ENCODE measurements at regions not wholly inside any gene's neighbourhood (a gene's known extent, or its start where the extent isn't known, plus 50 kb on each side); places are given as distances from the start of the nearest gene placed in this dataset.

GRCh38 chr13:80497439-80497838, 156.5 kb upstream of the SPRY2 start:
- TF ChIP-seq POLR2A (IDR thresholded peaks at IDR 0.05) (no peak), CTCF (IDR thresholded peaks at IDR 0.05) (no peak), EP300 (IDR thresholded peaks at IDR 0.05) (no peak)

Data from gastroesophageal sphincter (tissue), 3 donors.